HG03039 (cell line): ENCODE measurements at regions not wholly inside any gene's neighbourhood (a gene's known extent, or its start where the extent isn't known, plus 50 kb on each side); places are given as distances from the start of the nearest gene placed in this dataset.

ENCODE experiments used
- ATAC-seq: cut with Tn5 transposase; IDR thresholded peaks from one replicate; pipeline ENCODE4 v1.9.1; 2021; ENCODE audit warnings: mild to moderate bottlenecking, moderate library complexity; ENCODE audit not compliant: unreplicated experiment

DNA sequence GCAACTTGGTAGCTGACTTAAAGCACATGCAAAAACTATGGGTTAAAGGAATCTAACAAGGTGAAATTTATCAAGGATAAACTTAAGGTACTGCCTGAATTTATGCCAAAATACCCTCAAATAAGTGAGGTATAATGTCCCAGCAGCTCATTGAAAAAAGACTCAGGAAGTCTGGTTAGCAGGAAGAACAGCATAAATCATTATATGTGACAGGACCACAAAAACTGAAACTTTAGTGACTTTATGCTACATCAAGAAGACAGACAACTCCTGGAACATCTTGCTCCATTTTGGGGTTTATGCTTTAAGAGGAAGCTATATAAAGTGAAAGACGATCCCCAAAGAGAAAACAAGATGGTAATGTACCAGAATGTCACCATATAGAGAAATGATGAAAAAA, 282.4 kb upstream of the ZNF462 start:
- ATAC-seq: no peak

DNA sequence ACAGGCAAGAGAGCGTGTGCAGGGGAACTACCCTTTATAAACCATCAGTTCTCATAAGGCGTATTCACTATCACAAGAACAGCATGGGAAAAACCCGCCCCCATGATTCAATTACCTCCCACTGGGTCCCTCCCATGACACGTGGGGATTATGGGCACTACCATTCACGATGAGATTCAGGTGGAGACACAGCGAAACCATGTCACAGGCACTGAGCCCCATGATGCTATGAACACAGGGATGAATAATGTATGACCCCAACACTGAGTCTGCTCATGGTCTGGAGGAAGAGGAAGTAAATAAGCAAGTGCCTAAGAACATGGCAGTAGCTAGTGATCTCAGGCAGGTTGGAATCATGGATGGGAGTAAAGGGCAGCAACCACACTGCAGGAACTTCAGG, 281.0 kb upstream of the ZNF462 start:
- ATAC-seq: no peak

DNA sequence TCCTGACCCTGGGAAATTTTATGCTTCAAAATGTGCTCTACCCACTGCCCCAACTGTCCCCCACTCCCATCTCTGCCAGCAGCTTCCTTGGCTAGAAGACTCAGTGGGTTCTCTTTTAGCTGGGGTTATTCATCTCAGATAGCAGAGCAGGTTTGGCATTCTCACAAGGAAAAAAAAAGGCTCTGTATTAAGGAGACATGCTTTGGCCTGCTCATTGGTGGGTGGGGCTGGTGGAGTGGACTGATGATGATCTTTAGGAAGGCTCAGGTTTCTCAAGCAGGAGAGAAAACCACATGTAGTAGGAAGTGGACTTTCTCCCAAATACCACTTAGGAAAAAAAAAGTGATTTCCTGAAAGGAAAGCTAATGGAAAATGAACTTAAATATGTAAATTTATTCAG, 279.2 kb upstream of the ZNF462 start:
- no peak for ATAC-seq

DNA sequence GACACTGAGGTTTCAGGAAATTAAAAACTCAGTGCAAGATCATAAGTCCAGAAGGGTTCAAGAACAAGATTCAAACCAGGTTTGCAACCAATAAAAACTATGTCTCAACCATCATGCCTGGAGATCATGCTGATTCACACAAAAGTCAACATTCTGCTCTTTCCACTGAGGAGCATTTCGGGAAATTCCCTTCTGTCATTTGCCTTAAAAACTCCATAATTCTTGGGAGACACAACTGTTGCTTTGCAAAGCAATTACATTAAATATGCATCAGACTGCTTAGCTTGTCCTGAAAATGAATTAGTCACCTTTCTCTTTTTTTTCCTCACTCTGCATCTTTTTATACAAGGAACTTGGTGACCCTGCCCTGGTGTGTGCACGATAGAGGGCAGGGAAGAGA, 275.9 kb upstream of the ZNF462 start:
- ATAC-seq: no peak

DNA sequence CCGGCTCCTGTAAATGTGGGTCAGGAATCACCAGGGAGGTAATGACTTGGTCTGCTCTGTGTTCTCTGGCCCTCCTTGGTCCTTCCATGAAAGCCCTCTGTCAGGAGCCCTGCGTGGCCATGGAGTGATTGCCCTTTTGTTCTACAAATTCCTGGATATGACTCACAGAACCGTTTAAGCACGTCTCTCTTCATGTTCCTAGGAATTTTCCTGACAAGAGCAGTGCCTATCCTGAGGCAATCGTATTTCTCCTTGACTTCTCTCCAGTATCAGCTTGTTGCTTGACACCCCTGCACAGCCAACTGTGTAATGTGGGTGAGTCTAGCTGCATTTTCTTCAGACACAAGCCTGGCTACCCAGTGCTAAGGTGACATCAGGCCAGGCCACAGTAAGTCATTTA, 274.3 kb upstream of the ZNF462 start:
- no peak for ATAC-seq

DNA sequence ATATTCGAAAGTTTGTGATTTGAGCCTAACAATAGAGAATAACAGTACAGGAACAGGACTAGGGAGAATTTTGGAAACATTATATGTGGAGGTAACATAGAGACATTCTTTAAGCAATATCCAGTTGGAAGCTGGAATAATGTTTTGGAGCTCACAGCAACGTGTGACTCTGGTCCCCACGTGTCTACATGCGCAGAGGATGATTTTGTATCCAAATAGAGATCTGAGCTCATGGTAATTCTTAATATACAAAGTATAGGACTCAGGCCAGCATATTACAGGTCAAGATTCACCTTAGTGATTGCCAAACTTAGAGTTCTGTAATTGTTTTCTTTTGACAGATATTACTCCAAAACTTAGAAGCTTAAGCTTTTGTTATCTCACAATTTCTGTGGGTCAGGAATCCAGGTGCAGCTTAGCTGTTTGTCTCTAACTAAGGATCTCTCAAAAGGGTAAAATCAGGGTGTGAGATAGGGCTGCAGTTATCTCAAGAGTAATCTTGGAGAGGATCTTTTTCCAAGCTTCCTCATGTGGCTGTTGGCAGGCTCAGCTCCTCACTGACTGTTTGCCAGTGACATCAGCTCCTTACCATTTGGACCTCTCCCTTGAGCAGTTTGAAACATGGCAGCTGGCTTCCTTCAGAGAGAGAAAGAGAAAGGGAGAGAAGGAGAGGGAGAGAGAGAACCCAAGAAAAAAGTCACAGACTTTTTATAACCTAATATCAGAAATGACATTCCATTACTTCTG, 272.0 kb upstream of the ZNF462 start:
- ATAC-seq: no peak

DNA sequence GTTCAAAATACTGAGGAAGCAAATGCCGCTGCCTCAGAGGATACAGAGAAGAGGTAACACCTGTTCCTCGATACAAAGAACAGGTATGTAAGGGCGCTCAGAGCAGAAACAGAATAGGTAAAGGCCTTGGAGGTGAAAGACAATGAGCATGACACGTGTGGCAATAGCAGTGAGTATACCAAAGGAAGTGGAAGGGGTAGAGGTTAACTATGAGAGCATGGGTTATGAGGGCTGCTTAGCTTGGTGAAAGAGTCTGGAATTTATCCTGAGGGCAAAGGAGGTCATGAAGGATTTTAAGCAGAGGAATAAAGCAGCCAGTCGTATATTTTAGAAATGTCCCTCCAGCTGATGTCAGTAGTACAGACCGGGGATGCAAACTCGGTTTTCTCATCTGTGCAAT, 269.8 kb upstream of the ZNF462 start:
- no peak for ATAC-seq

DNA sequence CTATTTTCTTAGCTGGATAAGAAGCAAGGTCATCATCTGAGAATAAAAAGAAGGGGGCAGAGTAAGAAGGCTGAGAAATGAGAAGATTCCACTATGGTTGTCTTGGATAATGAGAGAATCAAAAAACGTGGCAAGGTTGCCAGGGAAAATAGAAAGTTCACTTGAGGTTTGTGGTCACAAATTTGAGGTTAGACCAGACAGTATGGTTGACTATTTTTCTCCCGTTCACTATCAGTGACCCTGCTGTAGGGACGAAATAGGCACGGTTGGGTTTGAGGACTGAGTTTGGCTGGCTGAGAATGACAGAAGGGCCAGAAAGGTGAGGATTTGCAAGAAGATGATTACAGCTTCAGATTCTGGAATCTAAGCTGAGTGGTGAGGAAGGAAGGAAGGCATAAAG, 266.0 kb upstream of the ZNF462 start:
- no peak for ATAC-seq

DNA sequence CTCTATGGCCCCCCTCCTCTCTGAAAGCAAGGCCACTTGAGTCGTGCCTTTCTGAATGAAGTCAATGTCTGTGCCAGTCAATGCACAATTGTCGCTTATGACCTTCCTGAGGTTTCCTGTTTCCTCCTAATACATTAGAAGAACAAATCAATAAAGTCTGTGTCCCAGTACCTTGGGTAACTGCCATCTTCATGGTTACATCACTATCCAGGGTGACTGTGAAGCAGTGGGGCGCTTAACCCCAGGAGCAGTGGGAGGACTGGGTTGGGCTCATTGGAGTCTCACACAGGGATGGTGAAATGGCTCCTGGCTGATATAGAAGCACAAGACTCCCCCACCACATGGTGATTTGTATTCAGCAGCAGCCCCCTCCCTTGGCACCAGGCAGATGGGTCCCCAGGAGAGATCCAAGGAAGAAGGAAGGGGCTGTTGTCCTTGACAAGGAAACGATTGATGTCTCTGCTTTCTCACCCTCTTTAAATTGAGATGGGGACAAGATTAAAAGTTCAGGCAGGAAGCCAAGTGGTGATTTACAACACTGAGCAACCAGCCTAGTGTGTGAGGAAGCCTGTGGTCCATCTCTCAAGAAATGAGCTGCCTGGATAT, 261.9 kb upstream of the ZNF462 start:
- no peak for ATAC-seq

DNA sequence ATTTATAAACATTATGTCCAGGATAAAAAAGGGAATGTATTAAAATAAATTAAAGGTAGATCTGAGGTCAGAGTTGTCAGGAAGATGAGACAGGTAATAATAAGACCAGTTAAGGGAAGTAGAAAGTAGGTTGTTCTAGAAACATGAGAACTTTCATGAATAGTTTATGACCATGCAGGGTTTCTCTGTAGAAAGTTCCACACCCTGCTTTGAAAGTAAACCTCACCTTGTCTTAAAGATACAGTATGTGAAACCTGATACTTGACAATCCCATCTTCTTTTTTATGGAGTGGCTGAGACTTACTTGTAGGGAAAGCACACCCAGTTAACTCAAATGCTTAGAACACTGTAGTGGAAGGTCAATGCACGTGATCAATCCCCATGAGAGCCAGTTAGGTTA, 260.6 kb upstream of the ZNF462 start:
- ATAC-seq: no peak

DNA sequence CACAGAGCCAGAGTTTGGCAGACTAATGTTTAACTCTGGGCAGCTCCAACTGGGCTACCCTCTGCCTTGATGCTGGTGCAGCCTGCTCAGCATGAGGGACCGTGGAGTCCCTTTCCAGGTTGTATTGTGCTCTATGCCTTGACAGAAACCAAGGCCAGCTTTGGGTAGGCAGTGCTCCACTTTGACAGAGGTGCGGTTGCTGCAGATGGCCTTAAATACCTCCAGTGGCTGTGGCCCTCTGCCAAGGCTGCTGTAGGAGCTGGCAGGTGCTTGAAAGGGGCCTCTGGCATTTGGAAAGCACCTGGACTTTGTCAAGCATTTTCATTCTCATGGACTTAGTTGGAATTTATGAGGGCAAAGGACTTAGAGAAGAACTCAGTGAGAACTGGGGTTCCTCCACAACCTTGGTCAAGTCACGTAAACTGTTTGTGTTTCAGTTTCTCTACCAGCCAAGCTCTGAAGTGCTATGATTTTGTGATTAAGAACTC, 249.7 kb upstream of the ZNF462 start:
- no peak for ATAC-seq

DNA sequence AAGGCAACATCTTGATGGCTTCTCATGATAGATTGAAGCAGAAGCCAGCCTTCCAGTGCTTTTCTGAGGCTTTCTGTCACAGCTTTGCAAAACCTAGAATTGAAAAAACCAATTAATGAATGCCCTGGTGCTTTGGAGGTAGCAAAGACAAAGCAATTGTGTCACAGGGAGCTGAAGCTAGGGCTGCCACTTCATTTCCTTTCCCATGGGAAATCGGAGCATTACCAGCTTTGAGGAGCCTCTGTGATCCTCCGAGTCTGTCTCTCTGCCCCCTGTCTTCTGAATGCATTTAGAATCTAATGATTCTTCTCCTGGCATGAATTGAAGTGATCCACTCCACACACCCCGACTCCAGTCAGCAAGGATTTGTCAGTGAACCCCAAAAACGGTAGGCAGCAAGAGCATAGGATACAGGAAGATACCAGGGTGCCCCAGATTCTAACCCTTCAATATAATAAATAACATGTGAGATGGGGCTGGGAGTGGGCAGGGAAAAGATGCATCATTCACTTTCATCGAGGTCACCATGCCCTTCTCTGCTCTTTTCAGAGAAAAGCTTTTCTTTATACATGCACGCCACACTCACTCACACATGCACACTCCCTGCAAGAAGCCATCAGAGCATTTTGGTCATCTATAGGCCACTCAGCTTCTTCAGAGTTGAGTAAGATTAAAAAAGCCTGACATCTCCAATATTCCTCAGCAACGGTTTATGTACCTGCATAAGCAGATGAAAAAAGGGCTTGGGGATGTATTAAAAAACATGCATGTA, 247.7 kb upstream of the ZNF462 start:
- no peak for ATAC-seq

DNA sequence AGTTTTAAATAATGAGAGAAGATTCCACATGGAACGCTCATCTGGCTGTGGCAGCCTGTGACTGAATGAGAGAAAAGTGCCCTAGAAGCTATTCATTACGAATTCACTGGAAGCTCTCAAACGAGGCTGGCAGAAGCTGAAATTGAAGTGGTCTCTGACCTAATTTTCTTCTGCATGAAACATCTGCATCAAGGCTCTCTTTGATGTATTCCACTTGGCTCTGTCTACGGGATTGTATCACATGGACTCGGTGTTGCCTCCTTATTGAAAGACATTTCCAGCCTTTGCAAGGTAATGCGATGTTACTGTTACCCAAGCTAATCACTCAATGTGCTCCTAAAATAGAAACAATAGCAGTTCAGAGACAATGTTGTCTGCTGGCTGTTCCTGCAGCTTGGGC, 246.9 kb upstream of the ZNF462 start:
- ATAC-seq: no peak

DNA sequence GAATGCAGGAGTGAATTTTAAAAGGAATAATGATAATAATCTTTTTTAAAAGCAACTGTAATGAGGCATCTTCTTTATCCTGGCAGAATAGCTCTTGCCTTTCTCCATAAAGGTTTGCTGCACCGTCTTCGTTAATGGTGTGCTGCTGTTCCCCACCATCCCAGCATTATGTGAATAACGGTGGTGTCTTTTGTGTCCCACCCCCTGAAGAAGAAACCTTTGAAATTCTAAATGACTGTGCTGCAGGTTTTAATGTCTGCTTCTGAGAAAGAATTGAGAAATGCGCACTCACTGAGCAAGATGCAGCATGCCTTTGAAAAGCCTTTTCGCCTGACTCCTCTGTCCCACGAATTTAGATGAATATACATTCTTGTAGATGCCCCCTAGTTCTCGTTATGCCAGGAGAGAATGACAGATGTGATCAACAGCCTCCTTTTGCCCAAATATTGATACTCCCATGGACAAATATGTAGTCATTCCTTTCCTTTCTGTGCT, 246.1 kb upstream of the ZNF462 start:
- ATAC-seq: no peak

DNA sequence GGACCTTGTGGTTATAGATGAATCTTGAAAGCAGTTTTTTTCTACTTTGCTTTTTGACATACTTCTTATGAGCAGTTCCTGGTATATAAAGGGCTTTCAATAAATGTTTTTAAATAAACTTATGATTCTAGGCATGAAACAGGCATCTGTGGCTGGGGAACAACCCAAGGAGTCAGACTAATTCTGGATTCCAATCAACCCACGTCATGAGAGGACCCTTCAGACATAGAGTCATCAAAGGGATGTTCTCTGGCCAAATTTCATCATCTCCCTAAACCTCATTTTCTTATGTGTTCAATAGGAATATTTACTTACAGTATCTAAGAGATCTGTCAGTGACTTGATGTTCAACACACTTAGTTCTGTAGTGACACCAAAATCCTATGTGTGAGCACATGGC, 243.8 kb upstream of the ZNF462 start:
- no peak for ATAC-seq

DNA sequence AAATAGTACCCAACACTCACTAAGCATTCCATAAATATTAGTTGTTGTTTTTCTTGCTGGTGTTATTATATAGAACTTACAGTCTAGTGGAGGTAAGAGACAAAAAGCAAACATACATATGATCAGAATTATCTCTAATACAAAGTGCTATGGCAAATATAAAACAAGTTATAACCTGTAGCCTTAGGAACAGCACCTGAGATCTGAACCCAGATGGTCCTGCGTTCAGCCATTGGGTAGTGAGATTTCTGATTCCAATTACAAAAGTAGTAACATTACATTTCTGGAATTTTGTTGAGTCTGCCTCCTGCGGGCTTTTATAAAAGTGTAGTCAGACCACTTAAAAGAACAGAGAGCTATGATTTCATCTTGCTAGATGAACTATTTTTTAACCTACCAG, 242.9 kb upstream of the ZNF462 start:
- ATAC-seq: no peak

DNA sequence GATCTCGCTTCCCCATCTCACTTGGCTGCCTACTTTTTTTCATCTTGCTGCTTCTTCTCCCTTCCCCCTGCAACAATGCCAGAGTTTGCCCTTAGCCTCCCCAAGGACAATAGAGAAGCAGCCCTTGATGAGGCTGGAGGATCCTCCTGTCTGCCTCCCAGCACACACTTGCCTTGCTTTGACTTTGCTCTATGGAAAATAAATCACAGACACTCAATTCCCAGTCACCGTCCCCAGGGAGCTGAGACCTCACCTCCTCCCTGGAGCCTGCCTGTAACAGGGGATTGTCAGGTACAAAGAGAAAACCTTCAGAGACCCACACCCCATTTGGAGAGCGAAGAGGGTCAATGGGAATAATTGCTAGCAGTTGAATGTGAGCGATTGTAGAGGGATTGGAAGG, 242.1 kb upstream of the ZNF462 start:
- ATAC-seq: no peak

DNA sequence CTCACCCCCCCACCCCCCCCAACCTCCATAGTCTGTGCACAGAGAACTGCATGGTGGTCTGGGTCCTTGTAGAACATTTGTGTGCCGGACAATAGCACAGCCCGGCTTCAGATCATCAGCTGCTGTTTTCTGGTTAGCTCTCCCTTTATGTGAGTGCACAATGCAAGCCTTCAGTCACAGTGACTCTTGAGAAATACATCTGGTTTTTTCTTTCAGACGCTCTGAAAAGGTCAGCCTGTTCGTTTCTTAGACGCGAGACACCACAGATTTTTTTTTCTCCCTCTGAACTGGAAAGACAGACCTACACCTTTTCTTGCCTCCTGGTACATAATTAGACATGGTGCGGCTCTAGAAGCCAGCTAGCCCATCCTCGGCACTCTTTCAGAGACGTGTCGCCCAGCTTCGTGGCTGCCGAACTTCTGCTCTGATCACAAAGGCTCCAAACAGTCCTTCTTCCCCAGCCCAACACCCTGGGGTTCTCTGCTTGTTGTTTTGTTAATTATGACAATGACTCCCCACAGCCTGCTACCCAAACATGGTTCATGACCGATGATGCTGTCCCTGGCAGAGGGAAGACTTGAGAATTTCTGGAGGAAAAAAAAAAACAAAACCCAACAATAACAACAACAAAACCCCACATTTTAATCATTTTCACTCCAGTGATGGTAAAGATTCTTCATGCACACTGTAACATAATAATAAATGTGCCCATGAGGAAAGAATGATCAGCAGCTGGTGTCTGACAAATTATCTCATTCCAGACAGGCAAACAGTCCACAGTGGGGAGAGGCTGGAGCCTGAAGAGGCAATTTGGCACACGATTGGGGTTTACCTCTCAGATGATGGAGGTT, 241.4 kb upstream of the ZNF462 start:
- ATAC-seq: no peak

DNA sequence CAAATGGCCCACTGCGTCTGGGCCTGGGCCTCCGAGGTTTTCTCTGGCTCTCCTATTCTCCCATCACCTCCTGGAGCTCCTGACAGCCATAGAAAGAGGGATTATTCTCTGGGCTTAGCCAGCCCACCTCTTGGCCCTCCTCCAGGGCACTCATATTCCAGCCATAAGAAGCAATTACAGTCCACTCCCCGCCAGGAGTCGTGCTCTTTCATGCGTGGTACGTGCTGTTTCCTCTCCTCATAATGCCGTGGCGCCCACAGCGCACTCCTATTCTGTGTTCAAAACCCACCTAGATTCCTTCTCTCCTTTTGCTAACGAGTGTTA, 240.8 kb upstream of the ZNF462 start:
- ATAC-seq: no peak

DNA sequence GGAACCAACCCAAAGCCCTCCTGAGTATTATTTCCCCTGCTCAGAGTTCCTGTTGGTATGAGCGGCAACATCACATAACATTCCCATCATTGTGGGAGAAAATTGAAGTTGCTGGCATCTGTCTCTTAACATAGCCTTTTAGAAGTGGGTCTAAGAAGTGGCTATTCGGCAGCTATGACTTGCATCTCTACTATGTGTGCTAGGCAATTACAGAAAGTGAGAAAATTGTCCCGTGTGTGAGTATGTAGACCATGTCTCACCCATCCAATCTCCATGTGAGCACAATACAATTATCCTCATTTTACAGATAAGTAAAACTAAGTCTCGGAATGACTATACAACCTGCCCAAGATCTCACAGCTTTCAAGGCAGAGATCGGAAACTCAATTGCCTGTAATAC, 239.4 kb upstream of the ZNF462 start:
- ATAC-seq: no peak

DNA sequence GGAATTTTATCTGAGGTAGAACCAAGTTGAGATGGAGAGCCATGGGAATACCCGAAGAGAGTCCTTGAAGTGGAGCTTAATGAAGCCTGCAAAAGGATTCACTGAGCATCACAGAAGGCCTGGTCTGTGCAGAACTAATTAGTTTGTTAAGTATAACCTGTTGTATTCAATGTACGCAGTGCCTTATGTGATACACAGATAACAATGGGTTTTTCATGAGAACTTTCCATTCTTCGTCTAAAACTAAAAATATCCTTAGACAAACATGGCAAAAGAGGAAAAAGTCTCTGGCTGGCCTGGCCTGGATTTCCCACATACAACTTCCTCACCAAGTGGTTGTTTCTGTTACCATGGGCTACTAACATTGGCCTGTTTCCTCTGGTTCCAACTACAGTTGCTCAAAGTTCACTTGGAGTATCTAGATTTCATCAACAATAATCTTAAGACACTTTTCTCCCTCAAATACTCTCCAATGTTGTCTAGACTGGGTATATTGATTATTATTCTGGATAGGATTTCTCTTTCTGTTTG, 237.6 kb upstream of the ZNF462 start:
- no peak for ATAC-seq
